Activated T-cell treated with anti-CD3 and anti-CD28 coated beads, Interleukin-2, amount 50 U/mL, for 72 hours (primary cell): ENCODE measurements at regions not wholly inside any gene's neighbourhood (a gene's known extent, or its start where the extent isn't known, plus 50 kb on each side); places are given as distances from the start of the nearest gene placed in this dataset.
"Not testable (repeated sequence)": the region's sequence is repeated elsewhere in the genome, so short reads cannot be mapped to it uniquely, and the experiment has no call there.

Source experiments
- ATAC-seq, 2 donors: fragments of 150-1000 bp; cut with Tn5 transposase; replicated peaks in 1 of 2; 2 replicates each; pipeline ENCODE4 v1.10.0; 2021; ENCODE audit warnings: moderate library complexity in 2 of 2, mild to moderate bottlenecking in 1 of 2
- DNase-seq, 2 donors: peaks; one replicate each; pipeline ENCODE4 v3.0.0; 2021 to 2022; ENCODE audit warnings: mixed read lengths in 1 of 2
- H3K27ac Mint-ChIP-seq: one replicate; pipeline ENCODE4 v1.8.0; 2022; ENCODE audit warnings: mild to moderate bottlenecking, moderate library complexity, mixed read lengths
- H3K27me3 Mint-ChIP-seq: one replicate; pipeline ENCODE4 v1.8.0; 2022; ENCODE audit warnings: low read depth, mixed read lengths
- H3K36me3 Mint-ChIP-seq, 2 donors: one replicate each; pipeline ENCODE4 v1.8.0; 2022; ENCODE audit warnings: mixed read lengths in 2 of 2, mild to moderate bottlenecking in 1 of 2; ENCODE audit not compliant: insufficient read depth in 2 of 2
- H3K4me1 Mint-ChIP-seq: one replicate; pipeline ENCODE4 v1.8.0; 2022; ENCODE audit warnings: low read depth, mixed read lengths
- H3K4me3 Mint-ChIP-seq, 2 donors: one replicate each; pipeline ENCODE4 v1.8.0; 2022; ENCODE audit warnings: mild to moderate bottlenecking in 2 of 2, mixed read lengths in 2 of 2, moderate library complexity in 2 of 2
- H3K9me3 Mint-ChIP-seq, 2 donors: one replicate each; pipeline ENCODE4 v1.8.0; 2022; ENCODE audit warnings: mixed read lengths in 2 of 2

GRCh38 chrX:74220277-74220676 lies 83.7 kb upstream of the ZCCHC13 start:
- H3K4me3 Mint-ChIP-seq: peak overlapping the region in 1 of 2 donors; percentile 33
- peak overlapping the region; percentile 21 for H3K27ac Mint-ChIP-seq

GRCh38 chrX:74218895-74219294 lies 85.1 kb upstream of the ZCCHC13 start:
- Mint-ChIP-seq H3K27ac (peak overlapping the region; percentile 42), H3K4me3 (no peak overlapping the region), H3K4me1 (peaks cover 5% of the 10 kb centered on the region), H3K27me3 (peaks cover 13% of the 10 kb centered on the region), H3K9me3 (peaks cover 1 to 2% of the 10 kb centered on the region in 2 donors), H3K36me3 (peaks cover 10 to 13% of the 10 kb centered on the region in 2 donors)
- peak; percentile 27 to 78 for ATAC-seq
- DNase-seq: no peak

More at GRCh38 chrX:74220277-74220676, 83.7 kb upstream of the ZCCHC13 start:
- DNase-seq (no peak), ATAC-seq (peak in 1 of 2 donors; percentile 50)
- Mint-ChIP-seq H3K27me3 (peaks cover 13% of the 10 kb centered on the region), H3K36me3 (peaks cover 7 to 9% of the 10 kb centered on the region in 2 donors), H3K4me1 (peaks cover 5% of the 10 kb centered on the region), H3K9me3 (peaks cover 0 to 2% of the 10 kb centered on the region in 2 donors)

GRCh38 chrX:74216421-74216820 lies 87.6 kb upstream of the ZCCHC13 start:
- DNase-seq (no peak), ATAC-seq (no peak)
- peaks cover 10 to 11% of the 10 kb centered on the region in 2 donors for H3K36me3 Mint-ChIP-seq
- peaks cover 5% of the 10 kb centered on the region for H3K4me1 Mint-ChIP-seq
- H3K27ac Mint-ChIP-seq: no peak overlapping the region
- peaks cover 13% of the 10 kb centered on the region for H3K27me3 Mint-ChIP-seq
- H3K9me3 Mint-ChIP-seq: peaks cover 2% of the 10 kb centered on the region in 2 donors
- no peak overlapping the region for H3K4me3 Mint-ChIP-seq

GRCh38 chrX:74211911-74212310 lies 92.1 kb upstream of the ZCCHC13 start:
- H3K4me1 Mint-ChIP-seq: no peaks in the 10 kb centered on the region
- ATAC-seq (no peak), DNase-seq (no peak)
- peaks cover 7 to 8% of the 10 kb centered on the region in 2 donors for H3K36me3 Mint-ChIP-seq
- peaks cover 7% of the 10 kb centered on the region for H3K27me3 Mint-ChIP-seq
- H3K9me3 Mint-ChIP-seq: peaks cover 0 to 2% of the 10 kb centered on the region in 2 donors
- no peak overlapping the region for H3K4me3 Mint-ChIP-seq
- H3K27ac Mint-ChIP-seq: no peak overlapping the region

GRCh38 chrX:74207539-74207938 lies 96.4 kb upstream of the ZCCHC13 start:
- Mint-ChIP-seq H3K9me3 (no peaks in the 10 kb centered on the region), H3K27me3 (no peaks in the 10 kb centered on the region), H3K27ac (no peak overlapping the region), H3K4me1 (no peaks in the 10 kb centered on the region), H3K4me3 (no peak overlapping the region), H3K36me3 (peaks cover 0 to 2% of the 10 kb centered on the region in 2 donors)
- DNase-seq (no peak), ATAC-seq (no peak)

GRCh38 chrX:74195605-74196004 lies 108.4 kb upstream of the ZCCHC13 start:
- no peak for DNase-seq
- Mint-ChIP-seq H3K27ac (no peak overlapping the region), H3K27me3 (peaks cover 11% of the 10 kb centered on the region), H3K36me3 (no peaks in the 10 kb centered on the region), H3K9me3 (peaks cover 0 to 5% of the 10 kb centered on the region in 2 donors), H3K4me1 (no peaks in the 10 kb centered on the region), H3K4me3 (no peak overlapping the region)
- no peak for ATAC-seq

- Mint-ChIP-seq H3K27ac (no peak overlapping the region), H3K4me3 (no peak overlapping the region), H3K4me1 (no peaks in the 10 kb centered on the region)
These were observed 108.9 kb upstream of the ZCCHC13 start for GRCh38 chrX:74195120-74195519.

GRCh38 chrX:74187211-74187610 lies 116.8 kb upstream of the ZCCHC13 start:
- Mint-ChIP-seq H3K36me3 (no peaks in the 10 kb centered on the region), H3K4me1 (no peaks in the 10 kb centered on the region), H3K27ac (no peak overlapping the region), H3K27me3 (no peaks in the 10 kb centered on the region), H3K4me3 (no peak overlapping the region), H3K9me3 (no peaks in the 10 kb centered on the region)
- DNase-seq (no peak), ATAC-seq (no peak)

More at GRCh38 chrX:74195120-74195519, 108.9 kb upstream of the ZCCHC13 start:
- Mint-ChIP-seq H3K36me3 (no peaks in the 10 kb centered on the region), H3K9me3 (peaks cover 0 to 5% of the 10 kb centered on the region in 2 donors), H3K27me3 (peaks cover 11% of the 10 kb centered on the region)
- no peak for DNase-seq
- ATAC-seq: no peak

GRCh38 chrX:74183047-74183446 lies 120.9 kb upstream of the ZCCHC13 start:
- not testable (repeated sequence) for DNase-seq, H3K4me3 Mint-ChIP-seq, H3K9me3 Mint-ChIP-seq, ATAC-seq, H3K36me3 Mint-ChIP-seq, H3K27ac Mint-ChIP-seq, H3K4me1 Mint-ChIP-seq
- H3K27me3 Mint-ChIP-seq: peaks cover 21% of the 10 kb centered on the region

- not testable (repeated sequence) for H3K4me3 Mint-ChIP-seq, H3K9me3 Mint-ChIP-seq, H3K27ac Mint-ChIP-seq, DNase-seq, H3K4me1 Mint-ChIP-seq, H3K36me3 Mint-ChIP-seq, ATAC-seq
- H3K27me3 Mint-ChIP-seq: peaks cover 22% of the 10 kb centered on the region
These were observed 122.0 kb upstream of the ZCCHC13 start for GRCh38 chrX:74181976-74182375.

GRCh38 chrX:74180716-74181115 lies 123.3 kb upstream of the ZCCHC13 start:
- no peaks in the 10 kb centered on the region for H3K4me1 Mint-ChIP-seq
- ATAC-seq (no peak), DNase-seq (no peak)
- no peaks in the 10 kb centered on the region for H3K9me3 Mint-ChIP-seq
- H3K27me3 Mint-ChIP-seq: peaks cover 22% of the 10 kb centered on the region
- H3K36me3 Mint-ChIP-seq: no peaks in the 10 kb centered on the region
- H3K4me3 Mint-ChIP-seq: no peak overlapping the region
- no peak overlapping the region for H3K27ac Mint-ChIP-seq

GRCh38 chrX:74179990-74180389 lies 124.0 kb upstream of the ZCCHC13 start:
- Mint-ChIP-seq H3K36me3 (no peaks in the 10 kb centered on the region), H3K9me3 (no peaks in the 10 kb centered on the region), H3K4me1 (no peaks in the 10 kb centered on the region), H3K4me3 (no peak overlapping the region), H3K27me3 (peaks cover 22% of the 10 kb centered on the region), H3K27ac (no peak overlapping the region)
- DNase-seq (no peak), ATAC-seq (no peak)

- Mint-ChIP-seq H3K4me3 (no peak overlapping the region), H3K4me1 (no peaks in the 10 kb centered on the region), H3K36me3 (no peaks in the 10 kb centered on the region), H3K9me3 (no peaks in the 10 kb centered on the region), H3K27ac (no peak overlapping the region), H3K27me3 (peaks cover 22% of the 10 kb centered on the region)
- ATAC-seq: no peak
- no peak for DNase-seq
These were observed 124.5 kb upstream of the ZCCHC13 start for GRCh38 chrX:74179499-74179898.

- peaks cover 22% of the 10 kb centered on the region for H3K27me3 Mint-ChIP-seq
- no peak for ATAC-seq
- no peak overlapping the region for H3K27ac Mint-ChIP-seq
These were observed 124.9 kb upstream of the ZCCHC13 start for GRCh38 chrX:74179071-74179470.

More at GRCh38 chrX:74179071-74179470, 124.9 kb upstream of the ZCCHC13 start:
- Mint-ChIP-seq H3K4me3 (no peak overlapping the region), H3K9me3 (no peaks in the 10 kb centered on the region), H3K4me1 (no peaks in the 10 kb centered on the region), H3K36me3 (no peaks in the 10 kb centered on the region)
- DNase-seq: no peak
